ENCODE measurements at regions not wholly inside any gene's neighbourhood (a gene's known extent, or its start where the extent isn't known, plus 50 kb on each side); places are given as distances from the start of the nearest gene placed in this dataset.

DNA sequence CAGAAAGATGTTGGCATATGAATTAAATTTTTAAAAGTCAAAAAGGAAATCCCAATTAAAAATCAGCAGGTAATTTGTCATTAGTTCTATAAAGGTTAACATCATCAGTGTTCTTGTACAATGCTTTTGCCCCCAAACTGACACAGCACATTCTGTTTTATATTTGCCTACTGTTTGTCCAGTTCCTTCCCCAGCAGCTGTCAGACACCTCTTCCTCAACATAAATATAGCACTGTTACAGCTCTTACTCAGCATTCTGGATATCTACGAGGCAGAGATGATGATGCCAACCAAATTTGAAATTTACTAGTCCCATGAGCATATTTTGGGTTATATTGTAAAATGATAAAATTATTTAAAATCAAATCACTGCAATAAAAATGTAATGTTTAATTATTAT is 124.6 kb downstream of the SINHCAF start:
- no peaks in the 10 kb centered on the region for H3K36me3 ChIP-seq (ENCODE audit: insufficient read depth, low read length)
- TF ChIP-seq FOXP2 (optimal IDR thresholded peaks at IDR 0.05; ENCODE audit: control extremely low read depth, extremely low read length, insufficient read depth) (no peak), EZH2 (IDR thresholded peaks at IDR 0.05) (no peak), POLR2AphosphoS5 (IDR thresholded peaks at IDR 0.05; ENCODE audit: borderline replicate concordance, low read depth, low read length) (no peak)

GRCh38 chr12:31203261-31203660 is 122.7 kb downstream of the SINHCAF start:
- TF ChIP-seq POLR2AphosphoS5 (IDR thresholded peaks at IDR 0.05; ENCODE audit: borderline replicate concordance, low read depth, low read length) (no peak), FOXP2 (optimal IDR thresholded peaks at IDR 0.05; ENCODE audit: control extremely low read depth, extremely low read length, insufficient read depth) (no peak)
- DNase-seq (ENCODE audit: low read depth, low spot score): no peak
- H3K27ac ChIP-seq: no peak overlapping the region

More for the DNA sequence above, 124.6 kb downstream of the SINHCAF start:
- H3K9me3 ChIP-seq (ENCODE audit: low read depth, low read length): no peaks in the 10 kb centered on the region
- H3K4me3 ChIP-seq: no peak overlapping the region
- DNase-seq (ENCODE audit: low read depth, low spot score): no peak
- no peak overlapping the region for H3K9ac ChIP-seq (ENCODE audit: insufficient read length)
- no peak overlapping the region for H3K27ac ChIP-seq

DNA sequence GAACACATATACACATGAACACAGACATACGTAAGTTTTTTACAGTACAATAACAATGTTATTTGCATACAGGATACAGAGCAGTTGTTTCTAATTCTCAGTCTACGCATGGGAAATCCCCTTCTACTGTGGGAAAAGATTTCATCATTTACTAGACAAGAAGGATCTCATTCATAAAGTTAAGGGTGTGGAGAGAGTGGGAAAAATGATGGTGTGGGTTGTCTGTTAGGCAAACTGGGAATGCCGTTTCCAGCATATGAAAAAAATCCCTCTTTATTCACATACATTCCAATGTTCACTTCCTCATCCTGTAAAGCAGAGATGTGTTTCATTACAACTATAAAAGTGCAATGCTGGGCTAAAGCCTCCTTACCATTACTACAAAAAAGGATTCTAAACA is 120.9 kb downstream of the SINHCAF start:
- Histone ChIP-seq H3K36me3 (ENCODE audit: insufficient read depth, low read length) (no peaks in the 10 kb centered on the region), H3K9me3 (ENCODE audit: low read depth, low read length) (no peaks in the 10 kb centered on the region), H3K27ac (no peak overlapping the region), H3K4me3 (no peak overlapping the region), H3K9ac (ENCODE audit: insufficient read length) (no peak overlapping the region)
- TF ChIP-seq POLR2AphosphoS5 (IDR thresholded peaks at IDR 0.05; ENCODE audit: borderline replicate concordance, low read depth, low read length) (no peak), FOXP2 (optimal IDR thresholded peaks at IDR 0.05; ENCODE audit: control extremely low read depth, extremely low read length, insufficient read depth) (no peak), EZH2 (IDR thresholded peaks at IDR 0.05) (no peak)
- peak; percentile 5 for DNase-seq (ENCODE audit: low read depth, low spot score)

More at GRCh38 chr12:31203261-31203660, 122.7 kb downstream of the SINHCAF start:
- Histone ChIP-seq H3K9ac (ENCODE audit: insufficient read length) (no peak overlapping the region), H3K4me3 (no peak overlapping the region), H3K9me3 (ENCODE audit: low read depth, low read length) (no peaks in the 10 kb centered on the region), H3K36me3 (ENCODE audit: insufficient read depth, low read length) (no peaks in the 10 kb centered on the region)

DNA sequence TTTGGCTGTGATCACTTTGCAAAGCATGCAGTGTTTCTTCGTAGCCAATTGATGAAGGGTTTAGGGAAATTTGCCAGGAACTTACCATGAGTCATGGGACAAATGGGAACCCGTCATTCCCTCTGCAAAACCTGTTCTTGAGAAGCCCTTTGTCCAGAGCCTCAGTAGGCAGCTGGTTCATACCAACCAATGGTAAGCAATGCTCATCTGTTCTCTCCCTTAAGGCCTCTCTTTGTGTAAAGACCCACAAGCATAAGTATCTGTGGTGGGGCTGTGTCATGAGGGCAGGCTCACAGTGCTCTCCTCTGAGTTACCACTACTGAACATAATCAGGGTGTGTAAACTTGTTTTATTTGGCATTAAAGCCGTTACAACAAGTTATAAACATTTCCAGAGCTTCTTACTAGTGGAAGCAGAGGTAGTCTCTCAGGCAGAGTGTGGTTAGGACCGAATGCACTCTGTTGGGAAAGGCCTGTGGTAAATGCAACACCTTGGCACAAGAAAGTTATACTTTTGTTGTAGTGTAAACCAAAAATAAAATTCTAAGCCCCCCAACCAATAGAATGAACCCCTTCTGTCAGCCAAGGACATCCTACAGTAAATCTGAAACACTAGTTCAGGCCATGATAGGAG is 119.8 kb downstream of the SINHCAF start:
- no peak overlapping the region for H3K27ac ChIP-seq

DNA sequence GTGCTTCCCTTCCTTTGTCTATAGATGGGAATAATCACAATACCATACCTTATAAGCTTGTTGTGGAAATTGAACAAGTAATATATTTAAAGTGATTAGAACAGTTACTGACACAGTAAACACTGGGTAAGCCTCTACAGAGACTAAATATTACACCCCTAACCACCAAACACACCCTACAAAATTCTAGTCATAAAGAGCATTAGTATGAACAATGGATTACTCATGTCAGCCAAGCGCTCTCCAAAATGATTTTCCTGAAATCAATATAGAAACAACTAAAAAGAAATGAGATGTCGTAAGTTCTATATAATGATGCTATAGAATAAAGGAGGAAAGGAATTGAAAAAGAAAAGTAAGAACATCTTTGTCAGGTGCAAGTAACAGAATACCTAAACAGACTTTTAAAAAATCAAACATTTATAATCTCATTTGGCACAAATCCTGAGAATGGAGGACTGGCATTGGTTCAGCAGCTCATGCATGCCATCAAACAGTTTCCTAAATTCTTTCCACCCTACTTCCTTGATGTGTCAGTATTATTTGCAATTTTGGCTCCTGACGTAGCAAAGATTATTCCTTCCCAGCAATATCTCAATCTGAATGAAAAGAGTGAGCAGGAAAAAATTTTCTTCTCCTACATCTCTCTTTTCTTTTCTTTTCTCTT is 118.0 kb downstream of the SINHCAF start:
- Histone ChIP-seq H3K9me3 (ENCODE audit: low read depth, low read length) (no peaks in the 10 kb centered on the region), H3K36me3 (ENCODE audit: insufficient read depth, low read length) (no peaks in the 10 kb centered on the region), H3K4me3 (no peak overlapping the region), H3K27ac (no peak overlapping the region), H3K9ac (ENCODE audit: insufficient read length) (no peak overlapping the region)
- DNase-seq (ENCODE audit: low read depth, low spot score): no peak
- TF ChIP-seq POLR2AphosphoS5 (IDR thresholded peaks at IDR 0.05; ENCODE audit: borderline replicate concordance, low read depth, low read length) (no peak), FOXP2 (optimal IDR thresholded peaks at IDR 0.05; ENCODE audit: control extremely low read depth, extremely low read length, insufficient read depth) (no peak), EZH2 (IDR thresholded peaks at IDR 0.05) (no peak)

More for the DNA sequence above, 119.8 kb downstream of the SINHCAF start:
- DNase-seq (ENCODE audit: low read depth, low spot score): no peak
- no peak overlapping the region for H3K9ac ChIP-seq (ENCODE audit: insufficient read length)
- H3K4me3 ChIP-seq: no peak overlapping the region
- H3K36me3 ChIP-seq (ENCODE audit: insufficient read depth, low read length): no peaks in the 10 kb centered on the region
- TF ChIP-seq POLR2AphosphoS5 (IDR thresholded peaks at IDR 0.05; ENCODE audit: borderline replicate concordance, low read depth, low read length) (no peak), EZH2 (IDR thresholded peaks at IDR 0.05) (no peak), FOXP2 (optimal IDR thresholded peaks at IDR 0.05; ENCODE audit: control extremely low read depth, extremely low read length, insufficient read depth) (no peak)
- no peaks in the 10 kb centered on the region for H3K9me3 ChIP-seq (ENCODE audit: low read depth, low read length)

GRCh38 chr12:31210104-31210503 is 115.8 kb downstream of the SINHCAF start:
- Histone ChIP-seq H3K9me3 (ENCODE audit: low read depth, low read length) (no peaks in the 10 kb centered on the region), H3K36me3 (ENCODE audit: insufficient read depth, low read length) (no peaks in the 10 kb centered on the region), H3K4me3 (no peak overlapping the region), H3K9ac (ENCODE audit: insufficient read length) (no peak overlapping the region), H3K27ac (no peak overlapping the region)
- no peak for DNase-seq (ENCODE audit: low read depth, low spot score)
- TF ChIP-seq EZH2 (IDR thresholded peaks at IDR 0.05) (no peak), FOXP2 (optimal IDR thresholded peaks at IDR 0.05; ENCODE audit: control extremely low read depth, extremely low read length, insufficient read depth) (no peak), POLR2AphosphoS5 (IDR thresholded peaks at IDR 0.05; ENCODE audit: borderline replicate concordance, low read depth, low read length) (no peak)

DNA sequence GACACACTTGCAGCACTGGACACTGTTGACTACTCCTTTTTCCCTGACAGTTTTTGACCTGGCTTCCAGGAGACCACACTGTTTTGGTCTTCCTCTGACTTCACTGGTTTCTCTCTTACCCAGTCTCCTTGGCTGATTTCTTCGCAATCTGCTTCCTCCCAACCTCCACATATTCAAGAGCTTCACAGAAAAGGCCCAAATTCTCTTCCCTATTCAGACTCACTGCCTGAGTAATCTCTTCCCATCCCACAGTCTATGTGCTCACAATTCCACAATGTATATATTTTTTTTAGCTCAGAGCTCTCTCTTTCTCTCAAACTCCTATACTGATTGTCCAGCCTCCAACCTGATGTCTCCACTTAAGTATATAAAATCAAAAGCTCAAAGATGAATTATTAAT is 115.4 kb downstream of the SINHCAF start:
- Histone ChIP-seq H3K9ac (ENCODE audit: insufficient read length) (no peak overlapping the region), H3K36me3 (ENCODE audit: insufficient read depth, low read length) (no peaks in the 10 kb centered on the region), H3K27ac (no peak overlapping the region), H3K4me3 (no peak overlapping the region), H3K9me3 (ENCODE audit: low read depth, low read length) (no peaks in the 10 kb centered on the region)
- TF ChIP-seq EZH2 (IDR thresholded peaks at IDR 0.05) (no peak), POLR2AphosphoS5 (IDR thresholded peaks at IDR 0.05; ENCODE audit: borderline replicate concordance, low read depth, low read length) (no peak), FOXP2 (optimal IDR thresholded peaks at IDR 0.05; ENCODE audit: control extremely low read depth, extremely low read length, insufficient read depth) (no peak)
- DNase-seq (ENCODE audit: low read depth, low spot score): no peak

DNA sequence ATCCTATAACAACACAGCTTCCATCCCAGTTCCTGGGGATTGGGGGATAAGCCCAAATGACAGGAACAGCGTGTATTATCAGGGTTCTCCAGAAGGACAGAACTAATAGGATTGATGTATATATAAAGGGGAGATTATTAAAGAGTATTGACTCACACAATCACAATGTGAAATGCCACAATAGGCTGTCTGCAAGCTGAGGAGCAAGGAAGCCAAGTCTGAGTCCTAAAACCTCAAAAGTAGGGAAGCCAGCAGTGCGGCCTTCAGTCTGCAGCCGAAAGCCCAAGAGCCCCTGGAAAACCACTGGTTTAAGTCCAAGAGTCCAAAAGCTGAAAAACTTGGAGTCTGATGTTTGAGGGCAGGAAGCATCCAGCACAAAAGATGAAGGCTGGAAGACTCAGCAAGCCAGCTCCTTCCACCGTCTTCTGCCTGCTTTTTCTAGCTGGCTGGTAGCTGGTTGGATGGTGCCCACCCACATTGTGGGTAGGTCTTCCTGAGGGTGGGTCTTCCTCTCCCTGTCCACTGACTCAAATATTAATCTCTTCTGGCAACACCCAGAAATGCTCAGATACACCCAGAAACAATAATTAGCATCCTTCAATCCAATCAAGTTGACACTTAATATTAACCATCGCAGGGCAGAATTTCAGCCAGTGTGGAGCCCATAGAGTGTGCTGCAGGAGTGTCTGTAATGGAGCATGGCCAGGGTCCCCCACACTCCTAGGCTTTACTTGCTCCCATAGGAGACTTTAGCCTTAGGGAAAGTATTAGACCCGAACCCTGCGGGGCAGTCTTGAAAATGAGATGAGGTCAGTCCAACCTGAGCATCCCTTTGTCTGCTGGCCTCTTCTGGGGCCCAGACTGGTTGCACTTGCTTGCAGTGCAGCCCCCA is 111.1 kb downstream of the SINHCAF start:
- DNase-seq (ENCODE audit: low read depth, low spot score): no peak
- no peak overlapping the region for H3K9ac ChIP-seq (ENCODE audit: insufficient read length)
- no peaks in the 10 kb centered on the region for H3K36me3 ChIP-seq (ENCODE audit: insufficient read depth, low read length)
- no peak overlapping the region for H3K4me3 ChIP-seq
- no peak overlapping the region for H3K27ac ChIP-seq
- H3K9me3 ChIP-seq (ENCODE audit: low read depth, low read length): no peaks in the 10 kb centered on the region
- TF ChIP-seq FOXP2 (optimal IDR thresholded peaks at IDR 0.05; ENCODE audit: control extremely low read depth, extremely low read length, insufficient read depth) (no peak), POLR2AphosphoS5 (IDR thresholded peaks at IDR 0.05; ENCODE audit: borderline replicate concordance, low read depth, low read length) (no peak), EZH2 (IDR thresholded peaks at IDR 0.05) (no peak)
